WTC11 (cell line): ENCODE measurements at regions not wholly inside any gene's neighbourhood (a gene's known extent, or its start where the extent isn't known, plus 50 kb on each side); places are given as distances from the start of the nearest gene placed in this dataset.

Experiments
- ATAC-seq: fragments of 200-7000 bp; cut with Tn5 transposase; 2 replicates; pipeline ENCODE4 v1.10.0; 2021; ENCODE audit warnings: mild to moderate bottlenecking, moderate library complexity
- CTCF ChIA-PET: fragments of 300-600 bp; sonication (Branson Sonifier 250); formaldehyde crosslinking; loops from one replicate; lab custom pipeline; 2021; ENCODE audit warnings: antibody characterized with exemption; lab: Charles Lee
- POLR2A ChIA-PET: fragments of 350-600 bp; sonication (Branson Sonifier 250); formaldehyde crosslinking; loops from one replicate; lab custom pipeline; 2021; ENCODE audit warnings: antibody characterized with exemption; lab: Charles Lee
- DNase-seq: peaks from one replicate; pipeline ENCODE4 v3.0.0; 2021; ENCODE audit warnings: low spot score
- H3K27ac Mint-ChIP-seq: 2 replicates; pipeline ENCODE4 v1.8.0; 2021; ENCODE audit warnings: mixed read lengths
- H3K27me3 Mint-ChIP-seq: 2 replicates; pipeline ENCODE4 v1.8.0; 2021; ENCODE audit warnings: low read depth, mild to moderate bottlenecking, moderate library complexity, mixed read lengths
- H3K36me3 Mint-ChIP-seq: 2 replicates; pipeline ENCODE4 v1.8.0; 2021; ENCODE audit warnings: mixed read lengths
- H3K4me1 Mint-ChIP-seq: 2 replicates; pipeline ENCODE4 v1.8.0; 2022; ENCODE audit warnings: mixed read lengths
- H3K4me3 Mint-ChIP-seq: 2 replicates; pipeline ENCODE4 v1.8.0; 2021; ENCODE audit warnings: mild to moderate bottlenecking, moderate library complexity, mixed read lengths
- H3K9me3 Mint-ChIP-seq: 2 replicates; pipeline ENCODE4 v1.8.0; 2021; ENCODE audit warnings: mixed read lengths
- CREM ChIP-seq: sonication (generic); formaldehyde crosslinking; IDR thresholded peaks from 2 replicates; pipeline ENCODE4 v1.8.1; 2022; ENCODE audit warnings: mild to moderate bottlenecking, missing genetic modification reagents, moderate library complexity
- ESRRA ChIP-seq: sonication (generic); formaldehyde crosslinking; IDR thresholded peaks from 2 replicates; pipeline ENCODE4 v1.8.1; 2022; ENCODE audit warnings: mild to moderate bottlenecking, missing genetic modification reagents, borderline replicate concordance
- FOXK1 ChIP-seq: sonication (generic); formaldehyde crosslinking; IDR thresholded peaks from 2 replicates; pipeline ENCODE4 v1.8.0; 2022; ENCODE audit warnings: mild to moderate bottlenecking, moderate library complexity, missing genetic modification reagents
- GTF2I ChIP-seq: fragments of 250-450 bp; sonication (Bioruptor Pico); conservative IDR thresholded peaks from 2 replicates; pipeline ENCODE4 v1.4.0; 2021; ENCODE audit warnings: mild to moderate bottlenecking
- NFE2L1 ChIP-seq: sonication (generic); formaldehyde crosslinking; IDR thresholded peaks from 2 replicates; pipeline ENCODE4 v1.8.1; 2023; ENCODE audit warnings: missing genetic modification reagents
- NR1H2 ChIP-seq: sonication (generic); formaldehyde crosslinking; IDR thresholded peaks from 2 replicates; pipeline ENCODE4 v1.9.0; 2021; ENCODE audit warnings: mild to moderate bottlenecking, moderate library complexity, missing genetic modification reagents
- OVOL2 ChIP-seq: fragments of 250-450 bp; sonication (Bioruptor Pico); IDR thresholded peaks from 2 replicates; pipeline ENCODE4 v1.9.0; 2021; ENCODE audit warnings: mild to moderate bottlenecking, borderline replicate concordance
- SMAD3 ChIP-seq: sonication (generic); formaldehyde crosslinking; IDR thresholded peaks from 2 replicates; pipeline ENCODE4 v1.8.0; 2022; ENCODE audit warnings: missing genetic modification reagents, mild to moderate bottlenecking, borderline replicate concordance
- TP53 ChIP-seq: sonication (generic); formaldehyde crosslinking; IDR thresholded peaks from 2 replicates; pipeline ENCODE4 v1.8.1; 2023; ENCODE audit warnings: mild to moderate bottlenecking, missing genetic modification reagents
- ZNF263 ChIP-seq: sonication (generic); formaldehyde crosslinking; IDR thresholded peaks from 2 replicates; pipeline ENCODE4 v1.8.1; 2022; ENCODE audit warnings: low read depth, mild to moderate bottlenecking, moderate library complexity, missing genetic modification reagents
- ZNF317 ChIP-seq: sonication (generic); formaldehyde crosslinking; IDR thresholded peaks from 2 replicates; pipeline ENCODE4 v1.8.1; 2023; ENCODE audit warnings: low read depth, mild to moderate bottlenecking, moderate library complexity, missing genetic modification reagents, borderline replicate concordance
- ZNF423 ChIP-seq: fragments of 250-450 bp; sonication (Bioruptor Pico); IDR thresholded peaks from 2 replicates; pipeline ENCODE4 v2.1.2; 2022; ENCODE audit warnings: mild to moderate bottlenecking, moderate library complexity
- TF ChIP-seq, protein P1 (sequence below): sonication (generic); formaldehyde crosslinking; IDR thresholded peaks from 2 replicates; pipeline ENCODE4 v1.8.0; 2023; ENCODE audit warnings: missing genetic modification reagents, mild to moderate bottlenecking, borderline replicate concordance
- TF ChIP-seq, protein P2 (sequence below): sonication (generic); formaldehyde crosslinking; IDR thresholded peaks from 2 replicates; pipeline ENCODE4 v1.8.1; 2023; ENCODE audit warnings: mild to moderate bottlenecking, missing genetic modification reagents, borderline replicate concordance
- TF ChIP-seq, protein P3 (sequence below): sonication (generic); formaldehyde crosslinking; IDR thresholded peaks from 2 replicates; pipeline ENCODE4 v1.8.1; 2023; ENCODE audit warnings: mild to moderate bottlenecking, missing genetic modification reagents
- TF ChIP-seq, protein P4 (sequence below): sonication (generic); formaldehyde crosslinking; IDR thresholded peaks from 2 replicates; pipeline ENCODE4 v1.8.0; 2023; ENCODE audit warnings: mild to moderate bottlenecking, missing genetic modification reagents
- TF ChIP-seq, protein P5 (sequence below): sonication (generic); formaldehyde crosslinking; IDR thresholded peaks from 2 replicates; pipeline ENCODE4 v1.8.1; 2023; ENCODE audit warnings: mild to moderate bottlenecking, missing genetic modification reagents, moderate library complexity
- TF ChIP-seq, protein P6 (sequence below): sonication (generic); formaldehyde crosslinking; IDR thresholded peaks from 2 replicates; pipeline ENCODE4 v1.8.1; 2023; ENCODE audit warnings: mild to moderate bottlenecking, missing genetic modification reagents, moderate library complexity

DNA sequence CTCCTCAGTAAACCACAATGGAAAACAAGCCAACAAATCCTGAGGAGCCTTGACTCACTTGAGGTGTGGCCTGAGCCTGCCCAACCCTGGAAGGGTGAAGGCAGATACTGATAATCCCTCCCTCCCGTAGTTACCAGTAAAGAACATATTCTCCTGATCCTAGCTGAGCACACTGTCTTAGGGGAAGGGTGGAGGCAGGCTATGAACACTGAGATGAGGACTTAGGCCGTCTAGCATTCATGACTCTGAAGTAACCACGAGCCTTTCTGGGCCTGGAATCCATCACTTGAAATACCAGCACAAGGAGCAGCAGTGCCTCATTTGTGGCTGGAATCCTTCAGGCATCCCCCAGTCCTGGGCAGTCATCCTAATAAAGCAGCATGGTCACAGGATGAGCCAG lies 124.5 kb upstream of the PRLR start:
- Mint-ChIP-seq H3K9me3 (peaks cover 35% of the 10 kb centered on the region), H3K4me3 (no peak overlapping the region), H3K27me3 (peaks cover 2% of the 10 kb centered on the region; the same call in 1 of the 2 replicates), H3K4me1 (no peaks in the 10 kb centered on the region), H3K36me3 (peaks cover 31% of the 10 kb centered on the region), H3K27ac (no peak overlapping the region)
- ATAC-seq (no peak), DNase-seq (no peak)
- ChIA-PET CTCF (no interaction called here), POLR2A (no interaction called here)
- TF ChIP-seq, protein P1, sequence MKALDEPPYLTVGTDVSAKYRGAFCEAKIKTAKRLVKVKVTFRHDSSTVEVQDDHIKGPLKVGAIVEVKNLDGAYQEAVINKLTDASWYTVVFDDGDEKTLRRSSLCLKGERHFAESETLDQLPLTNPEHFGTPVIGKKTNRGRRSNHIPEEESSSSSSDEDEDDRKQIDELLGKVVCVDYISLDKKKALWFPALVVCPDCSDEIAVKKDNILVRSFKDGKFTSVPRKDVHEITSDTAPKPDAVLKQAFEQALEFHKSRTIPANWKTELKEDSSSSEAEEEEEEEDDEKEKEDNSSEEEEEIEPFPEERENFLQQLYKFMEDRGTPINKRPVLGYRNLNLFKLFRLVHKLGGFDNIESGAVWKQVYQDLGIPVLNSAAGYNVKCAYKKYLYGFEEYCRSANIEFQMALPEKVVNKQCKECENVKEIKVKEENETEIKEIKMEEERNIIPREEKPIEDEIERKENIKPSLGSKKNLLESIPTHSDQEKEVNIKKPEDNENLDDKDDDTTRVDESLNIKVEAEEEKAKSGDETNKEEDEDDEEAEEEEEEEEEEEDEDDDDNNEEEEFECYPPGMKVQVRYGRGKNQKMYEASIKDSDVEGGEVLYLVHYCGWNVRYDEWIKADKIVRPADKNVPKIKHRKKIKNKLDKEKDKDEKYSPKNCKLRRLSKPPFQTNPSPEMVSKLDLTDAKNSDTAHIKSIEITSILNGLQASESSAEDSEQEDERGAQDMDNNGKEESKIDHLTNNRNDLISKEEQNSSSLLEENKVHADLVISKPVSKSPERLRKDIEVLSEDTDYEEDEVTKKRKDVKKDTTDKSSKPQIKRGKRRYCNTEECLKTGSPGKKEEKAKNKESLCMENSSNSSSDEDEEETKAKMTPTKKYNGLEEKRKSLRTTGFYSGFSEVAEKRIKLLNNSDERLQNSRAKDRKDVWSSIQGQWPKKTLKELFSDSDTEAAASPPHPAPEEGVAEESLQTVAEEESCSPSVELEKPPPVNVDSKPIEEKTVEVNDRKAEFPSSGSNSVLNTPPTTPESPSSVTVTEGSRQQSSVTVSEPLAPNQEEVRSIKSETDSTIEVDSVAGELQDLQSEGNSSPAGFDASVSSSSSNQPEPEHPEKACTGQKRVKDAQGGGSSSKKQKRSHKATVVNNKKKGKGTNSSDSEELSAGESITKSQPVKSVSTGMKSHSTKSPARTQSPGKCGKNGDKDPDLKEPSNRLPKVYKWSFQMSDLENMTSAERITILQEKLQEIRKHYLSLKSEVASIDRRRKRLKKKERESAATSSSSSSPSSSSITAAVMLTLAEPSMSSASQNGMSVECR (CRISPR knock-in tag), result no peak
- no peak for TF ChIP-seq FOXK1
- TF ChIP-seq NFE2L1 (CRISPR knock-in tag), result no peak
- TF ChIP-seq, protein P2, sequence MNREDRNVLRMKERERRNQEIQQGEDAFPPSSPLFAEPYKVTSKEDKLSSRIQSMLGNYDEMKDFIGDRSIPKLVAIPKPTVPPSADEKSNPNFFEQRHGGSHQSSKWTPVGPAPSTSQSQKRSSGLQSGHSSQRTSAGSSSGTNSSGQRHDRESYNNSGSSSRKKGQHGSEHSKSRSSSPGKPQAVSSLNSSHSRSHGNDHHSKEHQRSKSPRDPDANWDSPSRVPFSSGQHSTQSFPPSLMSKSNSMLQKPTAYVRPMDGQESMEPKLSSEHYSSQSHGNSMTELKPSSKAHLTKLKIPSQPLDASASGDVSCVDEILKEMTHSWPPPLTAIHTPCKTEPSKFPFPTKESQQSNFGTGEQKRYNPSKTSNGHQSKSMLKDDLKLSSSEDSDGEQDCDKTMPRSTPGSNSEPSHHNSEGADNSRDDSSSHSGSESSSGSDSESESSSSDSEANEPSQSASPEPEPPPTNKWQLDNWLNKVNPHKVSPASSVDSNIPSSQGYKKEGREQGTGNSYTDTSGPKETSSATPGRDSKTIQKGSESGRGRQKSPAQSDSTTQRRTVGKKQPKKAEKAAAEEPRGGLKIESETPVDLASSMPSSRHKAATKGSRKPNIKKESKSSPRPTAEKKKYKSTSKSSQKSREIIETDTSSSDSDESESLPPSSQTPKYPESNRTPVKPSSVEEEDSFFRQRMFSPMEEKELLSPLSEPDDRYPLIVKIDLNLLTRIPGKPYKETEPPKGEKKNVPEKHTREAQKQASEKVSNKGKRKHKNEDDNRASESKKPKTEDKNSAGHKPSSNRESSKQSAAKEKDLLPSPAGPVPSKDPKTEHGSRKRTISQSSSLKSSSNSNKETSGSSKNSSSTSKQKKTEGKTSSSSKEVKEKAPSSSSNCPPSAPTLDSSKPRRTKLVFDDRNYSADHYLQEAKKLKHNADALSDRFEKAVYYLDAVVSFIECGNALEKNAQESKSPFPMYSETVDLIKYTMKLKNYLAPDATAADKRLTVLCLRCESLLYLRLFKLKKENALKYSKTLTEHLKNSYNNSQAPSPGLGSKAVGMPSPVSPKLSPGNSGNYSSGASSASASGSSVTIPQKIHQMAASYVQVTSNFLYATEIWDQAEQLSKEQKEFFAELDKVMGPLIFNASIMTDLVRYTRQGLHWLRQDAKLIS (CRISPR knock-in tag), result no peak
- no peak for TF ChIP-seq OVOL2 (CRISPR knock-in tag)
- no peak for TF ChIP-seq NR1H2 (CRISPR knock-in tag)
- TF ChIP-seq ZNF263 (CRISPR knock-in tag), result no peak
- no peak for TF ChIP-seq ZNF423 (CRISPR knock-in tag)
- TF ChIP-seq, protein P3, sequence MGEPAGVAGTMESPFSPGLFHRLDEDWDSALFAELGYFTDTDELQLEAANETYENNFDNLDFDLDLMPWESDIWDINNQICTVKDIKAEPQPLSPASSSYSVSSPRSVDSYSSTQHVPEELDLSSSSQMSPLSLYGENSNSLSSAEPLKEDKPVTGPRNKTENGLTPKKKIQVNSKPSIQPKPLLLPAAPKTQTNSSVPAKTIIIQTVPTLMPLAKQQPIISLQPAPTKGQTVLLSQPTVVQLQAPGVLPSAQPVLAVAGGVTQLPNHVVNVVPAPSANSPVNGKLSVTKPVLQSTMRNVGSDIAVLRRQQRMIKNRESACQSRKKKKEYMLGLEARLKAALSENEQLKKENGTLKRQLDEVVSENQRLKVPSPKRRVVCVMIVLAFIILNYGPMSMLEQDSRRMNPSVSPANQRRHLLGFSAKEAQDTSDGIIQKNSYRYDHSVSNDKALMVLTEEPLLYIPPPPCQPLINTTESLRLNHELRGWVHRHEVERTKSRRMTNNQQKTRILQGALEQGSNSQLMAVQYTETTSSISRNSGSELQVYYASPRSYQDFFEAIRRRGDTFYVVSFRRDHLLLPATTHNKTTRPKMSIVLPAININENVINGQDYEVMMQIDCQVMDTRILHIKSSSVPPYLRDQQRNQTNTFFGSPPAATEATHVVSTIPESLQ (CRISPR knock-in tag), result no peak
- no peak for TF ChIP-seq TP53
- no peak for TF ChIP-seq GTF2I
- TF ChIP-seq CREM (CRISPR knock-in tag), result no peak
- TF ChIP-seq, protein P4, sequence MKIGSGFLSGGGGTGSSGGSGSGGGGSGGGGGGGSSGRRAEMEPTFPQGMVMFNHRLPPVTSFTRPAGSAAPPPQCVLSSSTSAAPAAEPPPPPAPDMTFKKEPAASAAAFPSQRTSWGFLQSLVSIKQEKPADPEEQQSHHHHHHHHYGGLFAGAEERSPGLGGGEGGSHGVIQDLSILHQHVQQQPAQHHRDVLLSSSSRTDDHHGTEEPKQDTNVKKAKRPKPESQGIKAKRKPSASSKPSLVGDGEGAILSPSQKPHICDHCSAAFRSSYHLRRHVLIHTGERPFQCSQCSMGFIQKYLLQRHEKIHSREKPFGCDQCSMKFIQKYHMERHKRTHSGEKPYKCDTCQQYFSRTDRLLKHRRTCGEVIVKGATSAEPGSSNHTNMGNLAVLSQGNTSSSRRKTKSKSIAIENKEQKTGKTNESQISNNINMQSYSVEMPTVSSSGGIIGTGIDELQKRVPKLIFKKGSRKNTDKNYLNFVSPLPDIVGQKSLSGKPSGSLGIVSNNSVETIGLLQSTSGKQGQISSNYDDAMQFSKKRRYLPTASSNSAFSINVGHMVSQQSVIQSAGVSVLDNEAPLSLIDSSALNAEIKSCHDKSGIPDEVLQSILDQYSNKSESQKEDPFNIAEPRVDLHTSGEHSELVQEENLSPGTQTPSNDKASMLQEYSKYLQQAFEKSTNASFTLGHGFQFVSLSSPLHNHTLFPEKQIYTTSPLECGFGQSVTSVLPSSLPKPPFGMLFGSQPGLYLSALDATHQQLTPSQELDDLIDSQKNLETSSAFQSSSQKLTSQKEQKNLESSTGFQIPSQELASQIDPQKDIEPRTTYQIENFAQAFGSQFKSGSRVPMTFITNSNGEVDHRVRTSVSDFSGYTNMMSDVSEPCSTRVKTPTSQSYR (CRISPR knock-in tag), result no peak
- TF ChIP-seq, protein P5, sequence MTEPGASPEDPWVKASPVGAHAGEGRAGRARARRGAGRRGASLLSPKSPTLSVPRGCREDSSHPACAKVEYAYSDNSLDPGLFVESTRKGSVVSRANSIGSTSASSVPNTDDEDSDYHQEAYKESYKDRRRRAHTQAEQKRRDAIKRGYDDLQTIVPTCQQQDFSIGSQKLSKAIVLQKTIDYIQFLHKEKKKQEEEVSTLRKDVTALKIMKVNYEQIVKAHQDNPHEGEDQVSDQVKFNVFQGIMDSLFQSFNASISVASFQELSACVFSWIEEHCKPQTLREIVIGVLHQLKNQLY (CRISPR knock-in tag), result no peak
- TF ChIP-seq SMAD3, result no peak
- no peak for TF ChIP-seq ESRRA (CRISPR knock-in tag)
- no peak for TF ChIP-seq ZNF317
- TF ChIP-seq, protein P6, sequence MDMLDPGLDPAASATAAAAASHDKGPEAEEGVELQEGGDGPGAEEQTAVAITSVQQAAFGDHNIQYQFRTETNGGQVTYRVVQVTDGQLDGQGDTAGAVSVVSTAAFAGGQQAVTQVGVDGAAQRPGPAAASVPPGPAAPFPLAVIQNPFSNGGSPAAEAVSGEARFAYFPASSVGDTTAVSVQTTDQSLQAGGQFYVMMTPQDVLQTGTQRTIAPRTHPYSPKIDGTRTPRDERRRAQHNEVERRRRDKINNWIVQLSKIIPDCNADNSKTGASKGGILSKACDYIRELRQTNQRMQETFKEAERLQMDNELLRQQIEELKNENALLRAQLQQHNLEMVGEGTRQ (CRISPR knock-in tag), result no peak
